ENCODE measurements at regions not wholly inside any gene's neighbourhood (a gene's known extent, or its start where the extent isn't known, plus 50 kb on each side); places are given as distances from the start of the nearest gene placed in this dataset.
A peak's percentile ranks its signal among the peaks of the same experiment; 100 is the strongest.

DNA sequence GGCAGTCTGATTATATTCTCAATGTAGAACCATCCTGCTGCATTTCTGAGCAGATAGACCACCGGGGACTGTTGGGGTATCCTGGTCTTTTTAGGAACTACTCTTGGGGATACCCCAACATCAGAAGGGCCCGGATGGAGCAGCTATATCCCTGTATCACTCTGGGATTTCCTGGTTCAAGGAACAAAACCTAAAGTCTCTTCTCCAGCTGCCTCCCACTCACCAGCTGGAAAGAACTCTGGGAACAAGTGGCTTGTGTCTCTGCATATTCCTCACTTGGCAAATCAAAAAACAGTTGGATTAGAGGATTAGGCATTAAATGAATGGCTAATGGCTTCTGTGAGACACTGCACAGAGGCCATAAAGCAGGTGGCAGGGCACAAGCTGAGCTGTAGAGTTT lies 62.3 kb upstream of the HS3ST2 start:
- no peaks in the 10 kb centered on the region for H3K27me3 ChIP-seq (ENCODE audit: insufficient read depth)
- no peak overlapping the region for H3K27ac ChIP-seq (ENCODE audit: low read depth)
- no peaks in the 10 kb centered on the region; the same call in 2 of the 3 replicates for H3K9me3 Mint-ChIP-seq
- no peaks in the 10 kb centered on the region for H3K79me2 ChIP-seq (replicated peaks; ENCODE audit: insufficient read depth)
- H3K36me3 ChIP-seq (ENCODE audit: insufficient read depth) = no peaks in the 10 kb centered on the region
- H3K4me3 ChIP-seq = no peak overlapping the region
- no peaks in the 10 kb centered on the region for H3K4me1 Mint-ChIP-seq
- ATAC-seq = no peak
- peaks cover 13% of the 10 kb centered on the region for H3K9me2 ChIP-seq (ENCODE audit: insufficient read depth)
- H3K27ac Mint-ChIP-seq = no peak overlapping the region
- TF ChIP-seq ZNF331 (CRISPR knock-in tag; IDR thresholded peaks at IDR 0.05; ENCODE audit: low read depth) (no peak), EZH2 (IDR thresholded peaks at IDR 0.05; ENCODE audit: low read depth, unreplicated experiment) (no peak), NANOG (IDR thresholded peaks at IDR 0.05; ENCODE audit: borderline replicate concordance) (no peak), JUNB (IDR thresholded peaks at IDR 0.05; ENCODE audit: unreplicated experiment) (no peak)
- no peak for DNase-seq (ENCODE audit: low spot score)
- no peaks in the 10 kb centered on the region; the same call in 2 of the 3 replicates for H3K36me3 Mint-ChIP-seq (ENCODE audit: low read depth)
- peak overlapping the region; percentile 43; the same call in 1 of the 2 replicates for H2AFZ ChIP-seq
- no peak overlapping the region for H3K4me3 Mint-ChIP-seq
- no peaks in the 10 kb centered on the region for H4K20me1 ChIP-seq (replicated peaks; ENCODE audit: insufficient read depth)
- H3F3A ChIP-seq (replicated peaks; ENCODE audit: low read depth) = no peaks in the 10 kb centered on the region
- no peak overlapping the region for H3K4me2 ChIP-seq
- no peaks in the 10 kb centered on the region for H3K27me3 Mint-ChIP-seq (ENCODE audit: insufficient read depth, low read depth, poor library complexity)
- H3K4me1 ChIP-seq (ENCODE audit: insufficient read depth) = no peaks in the 10 kb centered on the region

DNA sequence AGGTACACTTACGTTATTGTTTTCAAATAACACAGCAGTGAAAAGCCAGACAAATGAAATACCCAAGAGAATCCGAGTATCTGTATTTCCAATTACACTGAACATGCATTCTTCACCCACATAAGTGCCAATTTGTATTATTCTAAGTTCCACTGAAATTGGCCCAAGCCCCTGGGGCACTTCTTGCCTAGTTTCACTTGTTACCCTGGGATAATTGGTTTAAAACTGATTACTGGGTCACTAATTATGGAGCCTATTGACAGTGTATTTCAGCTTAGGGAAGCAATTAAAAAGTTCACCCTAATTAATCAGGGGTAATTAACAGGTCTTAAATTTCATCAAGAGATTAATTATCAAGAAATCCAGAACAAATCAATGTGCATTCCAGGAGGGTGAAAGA lies 60.5 kb upstream of the HS3ST2 start:
- TF ChIP-seq EZH2 (IDR thresholded peaks at IDR 0.05; ENCODE audit: low read depth, unreplicated experiment) (no peak), JUNB (IDR thresholded peaks at IDR 0.05; ENCODE audit: unreplicated experiment) (no peak), NANOG (IDR thresholded peaks at IDR 0.05; ENCODE audit: borderline replicate concordance) (no peak), POLR2AphosphoS5 (IDR thresholded peaks at IDR 0.05; ENCODE audit: low read depth) (no peak), STAT1 (IDR thresholded peaks at IDR 0.05; ENCODE audit: unreplicated experiment) (no peak)
- H3K4me1 ChIP-seq (ENCODE audit: insufficient read depth) = no peaks in the 10 kb centered on the region
- no peak overlapping the region for H3K27ac Mint-ChIP-seq
- no peak overlapping the region for H3K4me2 ChIP-seq
- H3K4me3 ChIP-seq = no peak overlapping the region
- no peak overlapping the region for H3K4me3 Mint-ChIP-seq
- H3K79me2 ChIP-seq (replicated peaks; ENCODE audit: insufficient read depth) = no peaks in the 10 kb centered on the region
- no peaks in the 10 kb centered on the region for H3F3A ChIP-seq (replicated peaks; ENCODE audit: low read depth)
- ATAC-seq = no peak
- no peaks in the 10 kb centered on the region; the same call in 1 of the 3 replicates for H3K9me3 Mint-ChIP-seq
- DNase-seq (ENCODE audit: low spot score) = no peak
- H3K36me3 ChIP-seq (ENCODE audit: insufficient read depth) = no peaks in the 10 kb centered on the region
- no peaks in the 10 kb centered on the region for H4K20me1 ChIP-seq (replicated peaks; ENCODE audit: insufficient read depth)
- H3K27me3 Mint-ChIP-seq (ENCODE audit: insufficient read depth, low read depth, poor library complexity) = peaks cover 2% of the 10 kb centered on the region
- H3K4me1 Mint-ChIP-seq = no peaks in the 10 kb centered on the region
- H3K36me3 Mint-ChIP-seq (ENCODE audit: low read depth) = no peaks in the 10 kb centered on the region; the same call in 2 of the 3 replicates
- no peak overlapping the region for H3K27ac ChIP-seq (ENCODE audit: low read depth)
- peaks cover 7% of the 10 kb centered on the region; the same call in 1 of the 2 replicates for H3K9me2 ChIP-seq (ENCODE audit: insufficient read depth)
- no peak overlapping the region for H2AFZ ChIP-seq
- H3K27me3 ChIP-seq (ENCODE audit: insufficient read depth) = no peaks in the 10 kb centered on the region

DNA sequence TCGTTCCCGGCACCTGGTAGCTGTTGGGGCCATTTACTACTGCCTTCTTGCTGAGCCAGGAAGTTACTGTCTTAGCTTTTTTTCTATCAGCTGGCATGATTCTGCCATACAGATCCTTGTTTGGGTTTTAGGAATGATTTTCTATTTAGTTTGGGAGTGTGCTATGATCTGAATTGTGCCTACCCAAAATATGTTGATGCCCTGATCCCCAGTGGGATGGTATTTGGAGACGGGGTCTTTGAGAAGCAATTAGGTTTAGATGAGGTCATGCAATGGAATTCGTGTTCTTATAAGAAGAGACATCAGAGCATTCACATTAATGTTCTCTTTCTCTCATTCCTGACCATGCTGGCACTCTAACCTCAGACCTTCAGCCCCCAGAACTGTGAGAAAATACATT lies 59.4 kb upstream of the HS3ST2 start:
- ATAC-seq (no peak), DNase-seq (ENCODE audit: low spot score) (no peak)
- H2AFZ ChIP-seq = no peak overlapping the region
- no peaks in the 10 kb centered on the region for H4K20me1 ChIP-seq (replicated peaks; ENCODE audit: insufficient read depth)
- H3K4me3 ChIP-seq = no peak overlapping the region
- no peaks in the 10 kb centered on the region; the same call in 1 of the 3 replicates for H3K9me3 Mint-ChIP-seq
- H3K27ac ChIP-seq (ENCODE audit: low read depth) = no peak overlapping the region
- TF ChIP-seq ZNF331 (CRISPR knock-in tag; IDR thresholded peaks at IDR 0.05; ENCODE audit: low read depth) = no peak
- TF ChIP-seq EZH2 (IDR thresholded peaks at IDR 0.05; ENCODE audit: low read depth, unreplicated experiment) = no peak
- no peak for TF ChIP-seq POLR2AphosphoS5 (IDR thresholded peaks at IDR 0.05; ENCODE audit: low read depth)
- TF ChIP-seq, protein P1, sequence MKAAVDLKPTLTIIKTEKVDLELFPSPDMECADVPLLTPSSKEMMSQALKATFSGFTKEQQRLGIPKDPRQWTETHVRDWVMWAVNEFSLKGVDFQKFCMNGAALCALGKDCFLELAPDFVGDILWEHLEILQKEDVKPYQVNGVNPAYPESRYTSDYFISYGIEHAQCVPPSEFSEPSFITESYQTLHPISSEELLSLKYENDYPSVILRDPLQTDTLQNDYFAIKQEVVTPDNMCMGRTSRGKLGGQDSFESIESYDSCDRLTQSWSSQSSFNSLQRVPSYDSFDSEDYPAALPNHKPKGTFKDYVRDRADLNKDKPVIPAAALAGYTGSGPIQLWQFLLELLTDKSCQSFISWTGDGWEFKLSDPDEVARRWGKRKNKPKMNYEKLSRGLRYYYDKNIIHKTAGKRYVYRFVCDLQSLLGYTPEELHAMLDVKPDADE (IDR thresholded peaks at IDR 0.05) = no peak
- H3K9me2 ChIP-seq (ENCODE audit: insufficient read depth) = peaks cover 7% of the 10 kb centered on the region; the same call in 1 of the 2 replicates
- H3K4me1 ChIP-seq (ENCODE audit: insufficient read depth) = no peaks in the 10 kb centered on the region
- H3K4me2 ChIP-seq = no peak overlapping the region
- H3K36me3 Mint-ChIP-seq (ENCODE audit: low read depth) = no peaks in the 10 kb centered on the region; the same call in 2 of the 3 replicates
- H3K79me2 ChIP-seq (replicated peaks; ENCODE audit: insufficient read depth) = no peaks in the 10 kb centered on the region
- no peak overlapping the region for H3K27ac Mint-ChIP-seq
- no peak overlapping the region for H3K4me3 Mint-ChIP-seq
- no peaks in the 10 kb centered on the region for H3K4me1 Mint-ChIP-seq
- no peaks in the 10 kb centered on the region for H3K27me3 ChIP-seq (ENCODE audit: insufficient read depth)
- no peaks in the 10 kb centered on the region for H3K36me3 ChIP-seq (ENCODE audit: insufficient read depth)
- H3K27me3 Mint-ChIP-seq (ENCODE audit: insufficient read depth, low read depth, poor library complexity) = peaks cover 2% of the 10 kb centered on the region
- H3F3A ChIP-seq (replicated peaks; ENCODE audit: low read depth) = no peaks in the 10 kb centered on the region
